Muscle layer of colon (tissue), 2 donors: ENCODE measurements at regions not wholly inside any gene's neighbourhood (a gene's known extent, or its start where the extent isn't known, plus 50 kb on each side); places are given as distances from the start of the nearest gene placed in this dataset.

Experiments used
- H3K27ac ChIP-seq: one replicate; pipeline ENCODE4 v1.7.0; 2013; ENCODE audit warnings: low read depth, mild to moderate bottlenecking, low read length, moderate library complexity
- H3K27me3 ChIP-seq, 2 donors: one replicate each; pipeline ENCODE4 v1.7.0; 2013; ENCODE audit warnings: low read length in 2 of 2, mild to moderate bottlenecking in 2 of 2; ENCODE audit not compliant: insufficient read depth in 2 of 2, control insufficient read depth in 1 of 2
- H3K36me3 ChIP-seq: one replicate; pipeline ENCODE4 v1.7.0; 2013; ENCODE audit warnings: mild to moderate bottlenecking, low read length; ENCODE audit not compliant: insufficient read depth
- H3K4me1 ChIP-seq: one replicate; pipeline ENCODE4 v1.7.0; 2013; ENCODE audit warnings: mild to moderate bottlenecking, low read length; ENCODE audit not compliant: insufficient read depth
- H3K4me3 ChIP-seq, 2 donors: one replicate each; pipeline ENCODE4 v1.7.0; 2013; ENCODE audit warnings: low read length in 2 of 2, low read depth in 1 of 2, mild to moderate bottlenecking in 1 of 2, moderate library complexity in 1 of 2
- H3K9ac ChIP-seq: one replicate; pipeline ENCODE4 v1.7.0; 2013; ENCODE audit warnings: low read length
- H3K9me3 ChIP-seq: one replicate; pipeline ENCODE4 v1.7.0; 2013; ENCODE audit warnings: mild to moderate bottlenecking, low read length
- donor health status: abdominal sarcoma.
- donor health status: Adenocarcinoma of cecum.

- no peaks in the 10 kb centered on the region for H3K27me3 ChIP-seq
- H3K9me3 ChIP-seq = no peaks in the 10 kb centered on the region
- H3K27ac ChIP-seq = no peak overlapping the region
- no peak overlapping the region for H3K4me3 ChIP-seq
- no peaks in the 10 kb centered on the region for H3K36me3 ChIP-seq
- H3K4me1 ChIP-seq = no peaks in the 10 kb centered on the region
- H3K9ac ChIP-seq = no peak overlapping the region
These were observed 445.6 kb upstream of the CELF4 start for GRCh38 chr18:38010971-38011857.

GRCh38 chr18:38010037-38010436, 444.4 kb upstream of the CELF4 start:
- H3K9ac ChIP-seq = no peak overlapping the region
- no peaks in the 10 kb centered on the region for H3K9me3 ChIP-seq
- H3K27ac ChIP-seq = no peak overlapping the region
- H3K36me3 ChIP-seq = no peaks in the 10 kb centered on the region
- H3K4me3 ChIP-seq = no peak overlapping the region
- no peaks in the 10 kb centered on the region for H3K4me1 ChIP-seq
- no peaks in the 10 kb centered on the region for H3K27me3 ChIP-seq

GRCh38 chr18:38009320-38009719, 443.7 kb upstream of the CELF4 start:
- H3K27ac ChIP-seq = no peak overlapping the region

GRCh38 chr18:38007676-38008330, 442.2 kb upstream of the CELF4 start:
- no peak overlapping the region for H3K4me3 ChIP-seq
- H3K9ac ChIP-seq = no peak overlapping the region
- H3K27ac ChIP-seq = no peak overlapping the region
- no peaks in the 10 kb centered on the region for H3K36me3 ChIP-seq
- no peaks in the 10 kb centered on the region for H3K27me3 ChIP-seq
- no peaks in the 10 kb centered on the region for H3K4me1 ChIP-seq
- no peaks in the 10 kb centered on the region for H3K9me3 ChIP-seq

More at GRCh38 chr18:38009320-38009719, 443.7 kb upstream of the CELF4 start:
- Histone ChIP-seq H3K9ac (no peak overlapping the region), H3K27me3 (no peaks in the 10 kb centered on the region), H3K36me3 (no peaks in the 10 kb centered on the region), H3K4me3 (no peak overlapping the region), H3K9me3 (no peaks in the 10 kb centered on the region), H3K4me1 (no peaks in the 10 kb centered on the region)

GRCh38 chr18:38007026-38007425, 441.4 kb upstream of the CELF4 start:
- H3K4me1 ChIP-seq = no peaks in the 10 kb centered on the region

GRCh38 chr18:38006541-38006940, 440.9 kb upstream of the CELF4 start:
- no peaks in the 10 kb centered on the region for H3K36me3 ChIP-seq
- H3K4me1 ChIP-seq = no peaks in the 10 kb centered on the region
- no peak overlapping the region for H3K27ac ChIP-seq
- no peak overlapping the region for H3K9ac ChIP-seq
- no peaks in the 10 kb centered on the region for H3K27me3 ChIP-seq
- no peaks in the 10 kb centered on the region for H3K9me3 ChIP-seq
- H3K4me3 ChIP-seq = no peak overlapping the region

More at GRCh38 chr18:38007026-38007425, 441.4 kb upstream of the CELF4 start:
- Histone ChIP-seq H3K27me3 (no peaks in the 10 kb centered on the region), H3K36me3 (no peaks in the 10 kb centered on the region), H3K4me3 (no peak overlapping the region), H3K9me3 (no peaks in the 10 kb centered on the region), H3K9ac (no peak overlapping the region), H3K27ac (no peak overlapping the region)

- H3K9me3 ChIP-seq = no peaks in the 10 kb centered on the region
- H3K27ac ChIP-seq = no peak overlapping the region
- no peak overlapping the region for H3K9ac ChIP-seq
- H3K4me1 ChIP-seq = no peaks in the 10 kb centered on the region
- no peaks in the 10 kb centered on the region for H3K27me3 ChIP-seq
- H3K4me3 ChIP-seq = no peak overlapping the region
- H3K36me3 ChIP-seq = no peaks in the 10 kb centered on the region
These were observed 432.1 kb upstream of the CELF4 start for GRCh38 chr18:37997695-37998094.

- no peaks in the 10 kb centered on the region for H3K9me3 ChIP-seq
- no peaks in the 10 kb centered on the region for H3K36me3 ChIP-seq
- H3K4me3 ChIP-seq = no peak overlapping the region
- no peak overlapping the region for H3K9ac ChIP-seq
- no peaks in the 10 kb centered on the region for H3K27me3 ChIP-seq
- no peaks in the 10 kb centered on the region for H3K4me1 ChIP-seq
- no peak overlapping the region for H3K27ac ChIP-seq
These were observed 422.3 kb upstream of the CELF4 start for GRCh38 chr18:37987901-37988300.

- Histone ChIP-seq H3K36me3 (no peaks in the 10 kb centered on the region), H3K27ac (no peak overlapping the region), H3K4me3 (no peak overlapping the region)
These were observed 421.1 kb upstream of the CELF4 start for GRCh38 chr18:37986665-37987064.

GRCh38 chr18:37985126-37985525, 419.5 kb upstream of the CELF4 start:
- Histone ChIP-seq H3K36me3 (no peaks in the 10 kb centered on the region), H3K4me1 (no peaks in the 10 kb centered on the region), H3K27ac (no peak overlapping the region), H3K9me3 (no peaks in the 10 kb centered on the region), H3K27me3 (no peaks in the 10 kb centered on the region), H3K9ac (no peak overlapping the region), H3K4me3 (no peak overlapping the region)

More at GRCh38 chr18:37986665-37987064, 421.1 kb upstream of the CELF4 start:
- H3K4me1 ChIP-seq = no peaks in the 10 kb centered on the region
- H3K27me3 ChIP-seq = no peaks in the 10 kb centered on the region
- no peak overlapping the region for H3K9ac ChIP-seq
- no peaks in the 10 kb centered on the region for H3K9me3 ChIP-seq

GRCh38 chr18:37980556-37980955, 415.0 kb upstream of the CELF4 start:
- Histone ChIP-seq H3K36me3 (no peaks in the 10 kb centered on the region), H3K9me3 (no peaks in the 10 kb centered on the region), H3K4me3 (no peak overlapping the region), H3K4me1 (no peaks in the 10 kb centered on the region), H3K27ac (no peak overlapping the region), H3K9ac (no peak overlapping the region), H3K27me3 (no peaks in the 10 kb centered on the region)
